ENCODE measurements at regions not wholly inside any gene's neighbourhood (a gene's known extent, or its start where the extent isn't known, plus 50 kb on each side); places are given as distances from the start of the nearest gene placed in this dataset.

- no peak for TF ChIP-seq CTCF (IDR thresholded peaks at IDR 0.05; ENCODE audit: low read depth, low read length, missing input control)
- no peak for TF ChIP-seq GABPA (IDR thresholded peaks at IDR 0.05 in 1 of 2, conservative IDR thresholded peaks at IDR 0.05 in 1 of 2)
- no peak for TF ChIP-seq ATF3 (IDR thresholded peaks at IDR 0.05)
- TF ChIP-seq RAD21 (IDR thresholded peaks at IDR 0.05): no peak
- no peak for TF ChIP-seq YY1 (IDR thresholded peaks at IDR 0.05)
- TF ChIP-seq REST (IDR thresholded peaks at IDR 0.05): no peak
- TF ChIP-seq ZBTB33 (IDR thresholded peaks at IDR 0.05): no peak
- TF ChIP-seq TAF1 (conservative IDR thresholded peaks at IDR 0.05): no peak
- TF ChIP-seq JUND (IDR thresholded peaks at IDR 0.05): no peak
- no peak for TF ChIP-seq EGR1 (IDR thresholded peaks at IDR 0.05; ENCODE audit: low read depth in 2 of 2)
- no peak for TF ChIP-seq FOXA1 (IDR thresholded peaks at IDR 0.05)
These were observed 504.4 kb upstream of the WWC1 start for GRCh38 chr5:167786871-167787578.

Measured in liver (tissue), 3 donors.